ENCODE measurements at regions not wholly inside any gene's neighbourhood (a gene's known extent, or its start where the extent isn't known, plus 50 kb on each side); places are given as distances from the start of the nearest gene placed in this dataset.
"Not testable (repeated sequence)": the region's sequence is repeated elsewhere in the genome, so short reads cannot be mapped to it uniquely, and the experiment has no call there.

DNA sequence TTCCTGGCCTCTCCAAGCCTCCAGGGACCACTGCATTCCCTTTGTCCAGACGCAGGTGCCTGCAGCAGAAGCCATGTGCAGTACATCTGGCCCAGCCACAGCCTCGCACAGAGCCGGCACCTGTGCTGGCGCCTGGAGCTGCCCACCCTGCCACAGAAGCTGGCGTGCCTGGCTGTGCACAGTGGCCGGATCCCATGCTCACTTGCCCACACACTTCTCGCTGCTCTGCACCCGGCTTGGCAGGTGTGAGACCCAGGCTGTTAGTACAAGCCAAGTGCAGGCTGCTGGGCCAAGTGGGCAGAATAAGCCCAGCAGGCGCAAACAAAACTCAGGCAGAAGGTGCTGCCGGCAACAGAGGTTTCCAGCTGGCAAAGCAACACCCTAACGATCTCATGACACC lies 124.5 kb upstream of the CCDC150 start:
- no peaks in the 10 kb centered on the region for H3K36me3 ChIP-seq
- no peaks in the 10 kb centered on the region for H3K27me3 ChIP-seq
- no peaks in the 10 kb centered on the region for H3K9me3 ChIP-seq
- H3K4me3 ChIP-seq = no peak overlapping the region
- DNase-seq = no peak

DNA sequence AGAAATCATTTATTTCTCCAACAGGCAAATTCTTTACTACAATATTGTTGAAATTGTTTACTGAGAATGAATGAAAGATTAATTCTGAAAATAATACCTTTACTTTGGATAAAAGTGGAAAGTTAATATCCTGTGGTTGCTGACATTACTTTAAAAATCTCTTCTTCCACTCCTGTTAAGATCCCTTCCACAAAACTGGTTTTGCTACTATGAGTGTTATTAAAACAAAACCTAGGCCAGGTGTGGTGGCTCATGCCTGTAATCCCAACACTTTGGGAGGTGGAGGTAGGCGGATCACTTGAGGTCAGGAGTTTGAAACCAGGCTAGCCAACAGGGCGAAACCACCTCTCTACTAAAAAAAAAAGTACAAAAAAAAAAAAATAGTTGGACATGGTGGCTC lies 123.9 kb upstream of the CCDC150 start:
- DNase-seq = no peak
- Histone ChIP-seq H3K4me3 (no peak overlapping the region), H3K27me3 (no peaks in the 10 kb centered on the region)

DNA sequence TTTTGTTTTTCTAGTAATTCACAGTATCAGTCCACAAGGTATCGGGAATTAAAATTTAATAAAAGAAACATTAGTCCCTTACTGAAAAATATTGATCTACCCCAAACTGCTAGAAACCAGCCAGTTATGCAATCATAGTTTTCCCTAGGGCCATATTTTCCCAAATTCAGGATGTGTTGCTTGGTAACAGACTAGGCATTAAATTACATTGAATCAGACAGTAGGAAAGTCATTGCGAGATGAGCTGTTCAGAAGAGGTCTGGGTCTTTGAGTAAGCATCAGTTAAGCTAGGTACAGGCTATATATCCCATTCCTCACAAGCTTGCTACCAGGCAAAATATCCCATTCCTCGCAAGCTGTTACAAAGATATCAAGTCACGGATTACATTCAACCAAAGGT lies 123.0 kb upstream of the CCDC150 start:
- Histone ChIP-seq H3K27me3 (no peaks in the 10 kb centered on the region), H3K9me3 (no peaks in the 10 kb centered on the region), H3K4me3 (no peak overlapping the region), H3K36me3 (no peaks in the 10 kb centered on the region)
- no peak for DNase-seq

More for the DNA sequence above, 123.9 kb upstream of the CCDC150 start:
- Histone ChIP-seq H3K36me3 (no peaks in the 10 kb centered on the region), H3K9me3 (no peaks in the 10 kb centered on the region)

- Histone ChIP-seq H3K27me3 (no peaks in the 10 kb centered on the region), H3K9me3 (no peaks in the 10 kb centered on the region), H3K36me3 (no peaks in the 10 kb centered on the region), H3K4me3 (no peak overlapping the region)
- no peak for DNase-seq
Measured at GRCh38 chr2:196520605-196521004, 118.9 kb upstream of the CCDC150 start.

- DNase-seq = not testable (repeated sequence)
Measured at GRCh38 chr2:196526981-196527725, 112.4 kb upstream of the CCDC150 start.

GRCh38 chr2:196528486-196529223 lies 110.9 kb upstream of the CCDC150 start:
- H3K27me3 ChIP-seq = no peaks in the 10 kb centered on the region
- H3K36me3 ChIP-seq = no peaks in the 10 kb centered on the region
- DNase-seq = no peak
- H3K4me3 ChIP-seq = no peak overlapping the region
- H3K9me3 ChIP-seq = no peaks in the 10 kb centered on the region

More at GRCh38 chr2:196526981-196527725, 112.4 kb upstream of the CCDC150 start:
- H3K4me3 ChIP-seq, H3K9me3 ChIP-seq, H3K27me3 ChIP-seq, H3K36me3 ChIP-seq: not testable (repeated sequence)

GRCh38 chr2:196530910-196531309 lies 108.6 kb upstream of the CCDC150 start:
- no peak overlapping the region for H3K4me3 ChIP-seq
- no peak for DNase-seq
- H3K27me3 ChIP-seq = no peaks in the 10 kb centered on the region
- H3K9me3 ChIP-seq = no peaks in the 10 kb centered on the region
- H3K36me3 ChIP-seq = no peaks in the 10 kb centered on the region

- Histone ChIP-seq H3K27me3 (no peaks in the 10 kb centered on the region), H3K9me3 (no peaks in the 10 kb centered on the region), H3K36me3 (no peaks in the 10 kb centered on the region), H3K4me3 (no peak overlapping the region)
- no peak for DNase-seq
Measured at GRCh38 chr2:196533772-196534397, 105.6 kb upstream of the CCDC150 start.

DNA sequence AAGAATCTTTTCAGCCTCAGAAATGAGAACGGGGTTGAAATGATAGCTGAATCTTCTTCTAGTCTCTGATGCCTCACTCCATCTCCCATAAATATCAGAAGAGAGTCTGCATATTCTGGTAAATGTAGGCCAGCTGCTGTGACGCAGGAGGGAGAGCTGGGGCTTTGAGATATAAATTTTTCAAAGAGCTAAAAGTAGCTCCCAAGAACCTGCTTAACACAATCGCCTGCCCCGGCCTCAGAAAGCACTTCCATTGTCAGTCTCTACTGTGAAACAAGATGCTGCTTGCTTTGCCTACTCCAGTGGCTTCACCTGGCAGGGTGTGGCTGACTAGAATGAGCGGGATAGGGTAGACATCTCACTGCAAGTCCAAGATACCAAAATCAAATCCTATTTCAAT lies 105.0 kb upstream of the CCDC150 start:
- Histone ChIP-seq H3K27me3 (no peaks in the 10 kb centered on the region), H3K36me3 (no peaks in the 10 kb centered on the region), H3K4me3 (no peak overlapping the region), H3K9me3 (no peaks in the 10 kb centered on the region)
- no peak for DNase-seq

GRCh38 chr2:196535061-196535460 lies 104.5 kb upstream of the CCDC150 start:
- Histone ChIP-seq H3K4me3 (no peak overlapping the region), H3K36me3 (no peaks in the 10 kb centered on the region), H3K9me3 (no peaks in the 10 kb centered on the region), H3K27me3 (no peaks in the 10 kb centered on the region)
- DNase-seq = no peak

- no peak for DNase-seq
- H3K9me3 ChIP-seq = no peaks in the 10 kb centered on the region
- no peak overlapping the region for H3K4me3 ChIP-seq
- H3K27me3 ChIP-seq = no peaks in the 10 kb centered on the region
- no peaks in the 10 kb centered on the region for H3K36me3 ChIP-seq
Measured at GRCh38 chr2:196535742-196536141, 103.8 kb upstream of the CCDC150 start.

DNA sequence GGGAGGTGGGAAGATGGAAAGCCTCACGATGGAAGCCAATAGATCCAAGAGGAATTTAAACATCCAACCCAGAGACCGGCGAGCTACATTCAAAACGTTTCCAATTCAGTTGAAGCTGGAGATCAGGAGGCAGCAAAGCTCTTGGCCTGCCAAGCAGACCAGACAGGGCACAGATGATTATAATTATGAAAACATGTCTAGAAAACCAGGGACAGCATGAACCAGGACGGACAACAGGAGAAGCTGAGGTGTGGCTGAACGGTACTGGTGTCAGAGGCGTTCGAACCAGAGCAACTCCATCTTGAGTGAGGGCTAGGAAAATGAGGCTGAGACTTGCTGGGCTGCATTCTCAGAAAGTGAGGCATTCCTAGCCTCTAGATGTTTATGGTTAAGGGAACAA lies 102.2 kb upstream of the CCDC150 start:
- no peak overlapping the region for H3K4me3 ChIP-seq
- no peaks in the 10 kb centered on the region for H3K36me3 ChIP-seq
- no peak for DNase-seq
- H3K27me3 ChIP-seq = no peaks in the 10 kb centered on the region
- H3K9me3 ChIP-seq = no peaks in the 10 kb centered on the region

DNA sequence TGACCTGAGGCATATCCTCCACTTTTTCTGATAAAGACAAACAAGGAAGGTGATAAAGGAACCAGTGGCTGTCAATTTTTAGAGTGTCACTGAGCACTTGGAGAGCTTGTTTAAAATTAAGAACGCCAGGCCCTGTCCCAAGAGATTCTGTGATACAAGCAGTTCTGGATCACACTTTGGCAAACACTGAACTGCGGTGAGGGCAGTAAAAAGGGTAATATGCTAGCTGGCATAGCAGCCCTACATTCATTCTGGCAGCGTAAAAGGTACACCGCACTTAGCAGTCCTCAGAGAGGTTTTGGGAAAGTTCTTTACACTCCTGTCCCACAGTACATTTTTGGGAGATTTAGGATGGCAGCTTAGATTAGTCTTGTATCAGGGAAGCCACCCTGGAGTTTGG lies 101.3 kb upstream of the CCDC150 start:
- Histone ChIP-seq H3K27me3 (no peaks in the 10 kb centered on the region), H3K4me3 (no peak overlapping the region), H3K9me3 (no peaks in the 10 kb centered on the region), H3K36me3 (no peaks in the 10 kb centered on the region)
- DNase-seq = no peak

DNA sequence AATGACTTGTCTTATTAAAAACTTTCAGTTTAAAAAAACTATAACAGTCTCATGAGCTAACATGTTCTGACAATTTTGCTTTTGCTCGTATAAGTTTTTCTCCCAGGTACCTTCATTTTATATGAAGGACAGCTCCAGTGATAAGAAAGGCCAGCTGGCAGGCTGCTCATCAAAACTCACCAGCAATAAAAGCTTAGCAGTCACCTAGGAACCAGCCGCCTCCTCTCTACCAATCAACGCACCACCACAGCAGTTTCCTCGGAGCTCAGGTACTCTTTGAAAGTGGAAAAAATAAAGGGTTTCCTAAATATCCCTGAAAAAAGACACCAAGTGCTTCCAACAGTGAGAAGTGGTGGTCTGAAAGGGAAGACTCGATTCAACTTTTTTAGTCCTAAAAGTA lies 100.9 kb upstream of the CCDC150 start:
- DNase-seq = no peak
- Histone ChIP-seq H3K4me3 (no peak overlapping the region), H3K27me3 (no peaks in the 10 kb centered on the region), H3K36me3 (no peaks in the 10 kb centered on the region), H3K9me3 (no peaks in the 10 kb centered on the region)

DNA sequence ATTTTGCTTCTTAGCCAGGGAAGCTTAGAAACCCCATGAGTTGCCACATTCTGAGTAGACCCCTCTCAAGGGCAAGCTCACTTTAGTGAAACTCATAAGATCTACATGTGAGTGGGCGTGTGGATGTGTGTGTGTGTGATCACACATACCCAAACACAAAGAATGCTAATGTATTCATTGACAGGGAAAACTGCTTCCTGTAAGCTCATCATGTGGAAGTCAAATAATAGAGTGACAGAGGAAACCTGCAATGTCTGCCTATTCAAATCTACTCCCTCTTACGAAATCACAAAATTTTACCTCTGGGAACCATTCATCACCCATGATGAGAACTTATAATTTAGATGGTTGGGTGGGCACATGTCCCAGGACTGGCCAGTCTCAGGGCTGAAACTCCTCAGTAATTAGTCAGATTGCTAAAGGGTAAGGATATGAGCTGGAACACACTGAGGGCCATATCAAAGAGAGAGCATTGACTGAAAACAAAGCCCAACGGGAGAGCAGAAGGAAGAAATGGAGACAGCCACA lies 94.5 kb upstream of the CCDC150 start:
- no peak for DNase-seq
- Histone ChIP-seq H3K4me3 (no peak overlapping the region), H3K36me3 (no peaks in the 10 kb centered on the region), H3K9me3 (no peaks in the 10 kb centered on the region), H3K27me3 (no peaks in the 10 kb centered on the region)

DNA sequence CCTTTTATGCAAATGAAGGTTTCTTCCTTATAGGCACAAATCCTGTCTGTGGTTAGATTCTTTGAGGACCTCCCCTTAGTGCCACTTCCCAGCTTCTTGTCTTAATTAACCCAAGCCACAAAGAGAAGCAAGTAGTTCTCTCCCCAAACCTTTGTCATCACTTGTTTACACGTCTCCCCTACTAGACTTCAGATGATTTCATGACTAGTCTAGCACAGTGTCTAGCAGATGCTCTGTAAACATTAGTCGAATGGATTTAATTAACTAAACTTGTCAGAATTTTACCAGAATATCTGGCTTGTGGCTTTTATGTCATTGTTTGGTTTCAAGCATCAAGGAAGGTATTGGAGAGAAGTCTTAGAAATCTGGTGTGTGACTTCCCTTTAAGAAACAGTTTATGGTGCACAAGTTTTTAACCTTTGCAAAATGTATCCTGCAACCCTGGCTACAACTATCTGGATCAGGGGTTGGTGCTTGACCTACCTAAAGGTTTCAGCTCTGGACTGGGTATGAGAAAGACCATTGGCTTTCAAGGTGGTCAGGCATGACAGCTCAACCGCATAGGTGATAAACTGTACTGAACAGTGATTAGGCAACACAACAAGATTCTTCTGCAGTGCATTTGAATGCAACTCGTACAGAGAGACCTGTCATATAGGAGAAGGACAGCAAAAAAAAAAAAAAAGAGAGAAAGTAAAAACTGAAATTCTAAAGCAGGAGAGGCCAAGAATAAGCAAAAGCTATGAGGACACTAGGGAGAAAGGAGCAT lies 93.2 kb upstream of the CCDC150 start:
- Histone ChIP-seq H3K9me3 (no peaks in the 10 kb centered on the region), H3K36me3 (no peaks in the 10 kb centered on the region), H3K4me3 (no peak overlapping the region), H3K27me3 (no peaks in the 10 kb centered on the region)
- no peak for DNase-seq

DNA sequence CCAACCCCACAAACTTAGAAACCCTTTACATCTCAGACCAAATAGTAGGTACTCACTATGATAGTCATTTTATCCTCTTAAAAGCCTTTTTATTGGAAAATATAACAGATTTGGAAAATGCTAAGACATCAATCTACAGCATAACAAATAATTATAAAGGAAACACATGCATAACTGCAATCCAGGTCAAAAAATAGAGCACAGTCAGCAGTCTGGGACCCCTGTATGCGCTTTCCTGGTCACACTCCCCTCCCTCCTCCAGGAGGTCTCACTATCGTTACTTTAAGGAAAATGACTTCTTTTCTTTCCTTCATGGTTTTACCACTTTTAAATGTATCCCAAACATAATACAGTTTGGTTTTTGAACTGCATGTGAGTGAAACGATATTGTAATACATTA lies 90.5 kb upstream of the CCDC150 start:
- DNase-seq = no peak
- H3K9me3 ChIP-seq = no peaks in the 10 kb centered on the region
- no peak overlapping the region for H3K4me3 ChIP-seq
- no peaks in the 10 kb centered on the region for H3K27me3 ChIP-seq
- no peaks in the 10 kb centered on the region for H3K36me3 ChIP-seq

Measured in MG63 (cell line).